Coronary artery (tissue), 2 donors: ENCODE measurements at regions not wholly inside any gene's neighbourhood (a gene's known extent, or its start where the extent isn't known, plus 50 kb on each side); places are given as distances from the start of the nearest gene placed in this dataset.
"Not testable (repeated sequence)": the region's sequence is repeated elsewhere in the genome, so short reads cannot be mapped to it uniquely, and the experiment has no call there.

Source experiments
- DNase-seq: peaks from one replicate; pipeline ENCODE4 v3.0.0-alpha.2; 2017; ENCODE audit warnings: low spot score
- H3K27ac ChIP-seq, 2 donors: fragments of 200-600 bp; sonication (generic); one replicate each; pipeline ENCODE4 v1.5.1; 2016 to 2019
- H3K4me3 ChIP-seq: fragments of 200-600 bp; sonication (generic); 2 replicates; pipeline ENCODE4 v1.5.1; 2016; ENCODE audit warnings: mild to moderate bottlenecking, moderate library complexity

GRCh38 chr7:57060506-57060905 lies 71.7 kb downstream of the ZNF479 start:
- H3K27ac ChIP-seq, DNase-seq, H3K4me3 ChIP-seq: not testable (repeated sequence)

- DNase-seq, H3K4me3 ChIP-seq, H3K27ac ChIP-seq: not testable (repeated sequence)
Observed at GRCh38 chr7:57016341-57016740, 115.9 kb downstream of the ZNF479 start.

- not testable (repeated sequence) for DNase-seq, H3K4me3 ChIP-seq, H3K27ac ChIP-seq
Observed at GRCh38 chr7:57013707-57014106, 118.5 kb downstream of the ZNF479 start.

GRCh38 chr7:57012907-57013306 lies 119.3 kb downstream of the ZNF479 start:
- DNase-seq, H3K27ac ChIP-seq, H3K4me3 ChIP-seq: not testable (repeated sequence)

GRCh38 chr7:57009230-57009629 lies 123.0 kb downstream of the ZNF479 start:
- not testable (repeated sequence) for H3K27ac ChIP-seq, DNase-seq, H3K4me3 ChIP-seq

- H3K4me3 ChIP-seq, DNase-seq, H3K27ac ChIP-seq: not testable (repeated sequence)
Observed at GRCh38 chr7:57005974-57006373, 126.3 kb downstream of the ZNF479 start.

GRCh38 chr7:57003821-57004220 lies 128.4 kb downstream of the ZNF479 start:
- not testable (repeated sequence) for DNase-seq, H3K4me3 ChIP-seq, H3K27ac ChIP-seq

GRCh38 chr7:57001926-57002325 lies 130.3 kb downstream of the ZNF479 start:
- not testable (repeated sequence) for H3K4me3 ChIP-seq, H3K27ac ChIP-seq
- DNase-seq: peak; percentile 19

- not testable (repeated sequence) for DNase-seq, H3K4me3 ChIP-seq, H3K27ac ChIP-seq
Observed at GRCh38 chr7:56993779-56994178, 138.5 kb downstream of the ZNF479 start.

GRCh38 chr7:56957737-56958408 lies 174.4 kb downstream of the ZNF479 start:
- not testable (repeated sequence) for H3K4me3 ChIP-seq, H3K27ac ChIP-seq, DNase-seq

- DNase-seq: not testable (repeated sequence)
Observed at GRCh38 chr7:56957086-56957485, 175.2 kb downstream of the ZNF479 start.

GRCh38 chr7:56948390-56949379 lies 183.6 kb downstream of the ZNF479 start:
- DNase-seq, H3K4me3 ChIP-seq, H3K27ac ChIP-seq: not testable (repeated sequence)

More at GRCh38 chr7:56957086-56957485, 175.2 kb downstream of the ZNF479 start:
- H3K27ac ChIP-seq, H3K4me3 ChIP-seq: not testable (repeated sequence)

- H3K4me3 ChIP-seq, H3K27ac ChIP-seq, DNase-seq: not testable (repeated sequence)
Observed at GRCh38 chr7:56940050-56940449, 192.2 kb downstream of the ZNF479 start.

- H3K4me3 ChIP-seq, H3K27ac ChIP-seq, DNase-seq: not testable (repeated sequence)
Observed at GRCh38 chr7:56923892-56924291, 208.3 kb downstream of the ZNF479 start.

- not testable (repeated sequence) for H3K27ac ChIP-seq, DNase-seq, H3K4me3 ChIP-seq
Observed at GRCh38 chr7:56910973-56911372, 221.3 kb downstream of the ZNF479 start.

GRCh38 chr7:56889454-56889853 lies 242.8 kb downstream of the ZNF479 start:
- not testable (repeated sequence) for H3K27ac ChIP-seq, H3K4me3 ChIP-seq, DNase-seq

GRCh38 chr7:56885132-56885531 lies 247.1 kb downstream of the ZNF479 start:
- DNase-seq, H3K27ac ChIP-seq, H3K4me3 ChIP-seq: not testable (repeated sequence)

GRCh38 chr7:56882318-56882717 lies 249.9 kb downstream of the ZNF479 start:
- H3K4me3 ChIP-seq, DNase-seq, H3K27ac ChIP-seq: not testable (repeated sequence)
